K562 (cell line): ENCODE measurements at regions not wholly inside any gene's neighbourhood (a gene's known extent, or its start where the extent isn't known, plus 50 kb on each side); places are given as distances from the start of the nearest gene placed in this dataset.

ENCODE experiments used
- ATAC-seq: fragments of 200-7000 bp; cut with Tn5 transposase; 3 replicates; pipeline ENCODE4 v1.9.1; 2020; ENCODE audit warnings: moderate library complexity
- BruUV-seq: library from RNA; stranded (reverse); fragments of 400-500 nt; replicated peaks from 2 replicates; lab custom pipeline; 2021; lab: Mats Ljungman, UMichigan
- CTCF ChIA-PET: fragments of 300-600 bp; formaldehyde crosslinking; extraction: SDS; loops from one replicate; lab custom pipeline; 2021; ENCODE audit warnings: low intra/inter-chr PET ratio; lab: Yijun Ruan, JAX
- POLR2A ChIA-PET: fragments of 300-600, 350-650 bp; sonication (Branson Sonifier 250); formaldehyde crosslinking; extraction: SDS; loops from one replicate; lab custom pipeline; 2021; ENCODE audit warnings: antibody characterized with exemption, inconsistent platforms; lab: Yijun Ruan, JAX
- DNase-seq, 4 experiments: peaks; one replicate each; pipeline versions ENCODE4 v3.0.0 to v3.0.0-alpha.2; 2011 to 2018; ENCODE audit warnings: low spot score in 3 of 4, mixed read lengths in 3 of 4; ENCODE audit errors: extremely low read depth in 1 of 4
- FAIRE-seq: peaks from 2 replicates; lab custom pipeline; 2011; peaks lifted over from hg19 to GRCh38; lab: Jason Lieb, UNC
- H2AFZ ChIP-seq: 2 replicates; pipeline ENCODE4 v1.6.0; 2011; ENCODE audit warnings: low read depth, low read length, control low read depth, inconsistent platforms
- H3K27ac ChIP-seq: fragments of 200-600 bp; 3 replicates; pipeline ENCODE4 v1.8.0; 2011; ENCODE audit warnings: low read depth, mild to moderate bottlenecking, control low read depth, inconsistent platforms, low read length, moderate library complexity, mixed read lengths; ENCODE audit errors: extremely low read depth
- H3K27me3 ChIP-seq, 2 experiments: fragments of 300-600 bp in 1 of 2; 2 replicates in 1 of 2; 3 replicates in 1 of 2; pipeline versions ENCODE4 v1.6.0 to v1.8.0; 2011; ENCODE audit warnings: inconsistent platforms in 2 of 2, low read length in 2 of 2, mild to moderate bottlenecking in 1 of 2, mixed read lengths in 1 of 2, moderate library complexity in 1 of 2; ENCODE audit not compliant: control insufficient read depth in 2 of 2, insufficient read depth in 2 of 2
- H3K36me3 ChIP-seq: fragments of 300-600 bp; 3 replicates; pipeline ENCODE4 v1.8.0; 2011; ENCODE audit warnings: mild to moderate bottlenecking, low read length, inconsistent platforms; ENCODE audit not compliant: control insufficient read depth, insufficient read depth
- H3K4me1 ChIP-seq, 2 experiments: fragments of 200-600 bp in 1 of 2; replicated peaks in 1 of 2; 2 replicates in 1 of 2; 3 replicates in 1 of 2; pipeline versions ENCODE4 v1.5.1 to v1.8.0; 2011; ENCODE audit warnings: inconsistent platforms in 2 of 2, low read length in 2 of 2, mild to moderate bottlenecking in 1 of 2, mixed read lengths in 1 of 2, moderate library complexity in 1 of 2; ENCODE audit not compliant: control insufficient read depth in 2 of 2, insufficient read depth in 2 of 2
- H3K4me2 ChIP-seq: 2 replicates; pipeline ENCODE4 v1.6.1; 2011; ENCODE audit warnings: low read length, control low read depth, inconsistent platforms, mixed read lengths; ENCODE audit not compliant: insufficient read depth
- H3K4me3 ChIP-seq: fragments of 200-600 bp; sonication (generic), shearing (Covaris generic); 2 replicates; pipeline ENCODE4 v1.5.1; 2016; ENCODE audit warnings: control low read depth, inconsistent platforms
- H3K79me2 ChIP-seq: fragments of 200-600 bp; 3 replicates; pipeline ENCODE4 v1.8.0; 2011; ENCODE audit warnings: low read length, inconsistent platforms; ENCODE audit not compliant: control insufficient read depth, insufficient read depth
- H3K9ac ChIP-seq, 2 experiments: 2 replicates each; pipeline versions ENCODE4 v1.6.0 to v1.6.1; 2011; ENCODE audit warnings: low read depth in 2 of 2, low read length in 2 of 2, control low read depth in 1 of 2, inconsistent platforms in 1 of 2, mild to moderate bottlenecking in 1 of 2, mixed read lengths in 1 of 2; ENCODE audit not compliant: insufficient read depth in 1 of 2
- H3K9me1 ChIP-seq: one replicate; pipeline ENCODE4 v1.6.0; 2011; ENCODE audit warnings: inconsistent platforms, mild to moderate bottlenecking, low read length, moderate library complexity; ENCODE audit not compliant: control insufficient read depth, insufficient read depth
- H3K9me3 ChIP-seq: replicated peaks from 2 replicates; pipeline ENCODE4 v1.5.1; 2011; ENCODE audit warnings: low read depth, low read length, inconsistent platforms; ENCODE audit not compliant: control insufficient read depth, insufficient read depth
- H4K20me1 ChIP-seq: replicated peaks from 2 replicates; pipeline ENCODE4 v1.6.1; 2011; ENCODE audit warnings: low read length, inconsistent platforms, mixed read lengths; ENCODE audit not compliant: control insufficient read depth, insufficient read depth
- CAMTA2 ChIP-seq: fragments of 250-450 bp; sonication (Bioruptor Pico); conservative IDR thresholded peaks from 2 replicates; pipeline ENCODE4 v1.5.1; 2022
- CREM ChIP-seq: IDR thresholded peaks from 2 replicates; pipeline ENCODE4 v1.6.1; 2014; ENCODE audit warnings: antibody characterized with exemption, low read depth
- DEAF1 ChIP-seq: fragments of 450-650 bp; formaldehyde crosslinking; IDR thresholded peaks from 2 replicates; pipeline ENCODE4 v1.4.0; 2020; ENCODE audit warnings: mild to moderate bottlenecking, moderate library complexity
- DMBX1 ChIP-seq: fragments of 250-450 bp; sonication (Bioruptor Pico); IDR thresholded peaks from 2 replicates; pipeline ENCODE4 v1.8.0; 2022; ENCODE audit warnings: inconsistent platforms, mild to moderate bottlenecking, moderate library complexity, borderline replicate concordance
- FOSL1 ChIP-seq: fragments of 200-800 bp; sonication (Bioruptor generic); conservative IDR thresholded peaks from 2 replicates; pipeline ENCODE4 v1.6.1; 2016; ENCODE audit warnings: missing genetic modification characterization, missing compliant biosample characterization
- FOXP1 ChIP-seq: sonication (generic); formaldehyde crosslinking; IDR thresholded peaks from 2 replicates; pipeline ENCODE4 v1.8.0; 2022; ENCODE audit warnings: mild to moderate bottlenecking, missing genetic modification reagents
- GTF2A2 ChIP-seq: IDR thresholded peaks from 2 replicates; pipeline ENCODE4 v1.6.1; 2016; ENCODE audit warnings: mild to moderate bottlenecking, missing genetic modification characterization, missing compliant biosample characterization
- HNRNPH1 ChIP-seq: fragments of 200-400 bp; formaldehyde crosslinking; optimal IDR thresholded peaks from 2 replicates; pipeline ENCODE3; 2017; ENCODE audit warnings: low read depth, mild to moderate bottlenecking, low read length, moderate library complexity
- NCOA6 ChIP-seq: fragments of 450-650 bp; IDR thresholded peaks from 2 replicates; pipeline ENCODE4 v1.6.1; 2017; ENCODE audit warnings: mild to moderate bottlenecking
- NR3C1 ChIP-seq: sonication (generic); formaldehyde crosslinking; IDR thresholded peaks from 2 replicates; pipeline ENCODE4 v1.8.1; 2022; ENCODE audit warnings: missing genetic modification reagents
- POLR3G ChIP-seq: IDR thresholded peaks from 2 replicates; pipeline ENCODE4 v1.6.1; 2011; ENCODE audit not compliant: insufficient read length, insufficient replicate concordance; ENCODE audit errors: extremely low read depth
- SNIP1 ChIP-seq: fragments of 450-650 bp; IDR thresholded peaks from 2 replicates; pipeline ENCODE4 v1.7.1; 2017; ENCODE audit warnings: low read depth, mild to moderate bottlenecking
- ZNF224 ChIP-seq: sonication (generic); formaldehyde crosslinking; IDR thresholded peaks from 2 replicates; pipeline ENCODE4 v1.8.0; 2022; ENCODE audit warnings: mild to moderate bottlenecking, missing genetic modification reagents
- WGBS: fragments of 100-300 bp; shearing (Covaris generic); methylation state at CpG from one replicate; pipeline ENCODE4 v1.1.6; 2016; ENCODE audit warnings: low coverage, mixed read lengths; ENCODE audit not compliant: insufficient coverage; ENCODE audit errors: missing lambda C conversion rate; 5-methylcytosine and 5-hydroxymethylcytosine counted together
- in situ Hi-C: fragments of 300-500 bp; cut with MboI; formaldehyde crosslinking; loops from 4 replicates; pipeline ENCODE4 v1.15.0; 2018; ENCODE audit warnings: inconsistent platforms, mixed read lengths
- intact Hi-C: fragments of 100-400 bp; cut with micrococcal nuclease; formaldehyde crosslinking; loops from 2 replicates; pipeline ENCODE4 v1.14.2; 2022
- TF ChIP-seq, protein P1 (sequence below): sonication (generic); formaldehyde crosslinking; IDR thresholded peaks from 2 replicates; pipeline ENCODE4 v1.8.0; 2022; ENCODE audit warnings: mild to moderate bottlenecking, missing genetic modification reagents
- TF ChIP-seq, protein P2 (sequence below): sonication (generic); formaldehyde crosslinking; IDR thresholded peaks from 2 replicates; pipeline ENCODE4 v1.8.0; 2022; ENCODE audit warnings: missing genetic modification reagents, mild to moderate bottlenecking, moderate library complexity, borderline replicate concordance
- TF ChIP-seq, protein P3 (sequence below): fragments of 150-350 bp; conservative IDR thresholded peaks from 2 replicates; pipeline ENCODE4 v1.6.1; 2014; ENCODE audit warnings: low read length

GRCh38 chr5:25095261-25095660 lies 450.5 kb upstream of the CDH10 start (continued):
- TF ChIP-seq, protein P1, sequence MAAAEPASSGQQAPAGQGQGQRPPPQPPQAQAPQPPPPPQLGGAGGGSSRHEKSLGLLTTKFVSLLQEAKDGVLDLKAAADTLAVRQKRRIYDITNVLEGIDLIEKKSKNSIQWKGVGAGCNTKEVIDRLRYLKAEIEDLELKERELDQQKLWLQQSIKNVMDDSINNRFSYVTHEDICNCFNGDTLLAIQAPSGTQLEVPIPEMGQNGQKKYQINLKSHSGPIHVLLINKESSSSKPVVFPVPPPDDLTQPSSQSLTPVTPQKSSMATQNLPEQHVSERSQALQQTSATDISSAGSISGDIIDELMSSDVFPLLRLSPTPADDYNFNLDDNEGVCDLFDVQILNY (CRISPR knock-in tag) = no peak
- TF ChIP-seq GTF2A2 (tag) = no peak

DNA sequence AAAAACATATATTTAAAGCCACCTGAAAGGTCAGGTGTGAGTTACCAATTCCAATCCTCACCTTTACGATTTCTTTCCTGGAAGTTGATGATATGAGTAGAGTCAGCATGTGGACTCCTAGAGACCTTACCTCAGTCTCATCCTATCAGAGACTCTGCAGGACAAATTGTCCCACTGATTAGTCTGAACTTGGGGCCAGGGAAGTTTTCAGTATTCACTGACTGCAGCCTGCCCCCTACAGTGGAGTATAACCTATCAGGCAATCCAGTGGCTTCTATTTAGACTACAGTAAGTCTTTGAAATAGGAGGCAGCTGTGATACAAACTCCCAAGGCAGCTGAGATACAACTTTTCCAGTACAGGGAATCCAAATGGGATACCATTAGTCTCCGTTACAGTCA lies 449.4 kb upstream of the CDH10 start:
- Histone ChIP-seq H3K9me1 (no peaks in the 10 kb centered on the region), H3K9me3 (no peaks in the 10 kb centered on the region), H3K4me1 (no peaks in the 10 kb centered on the region), H3K27ac (no peak overlapping the region)
- intact Hi-C loops = no loop called here
- TF ChIP-seq SNIP1 = no peak
- no peak for TF ChIP-seq CAMTA2 (CRISPR knock-in tag)
- no peak for TF ChIP-seq DMBX1 (CRISPR knock-in tag)
- TF ChIP-seq, protein P2, sequence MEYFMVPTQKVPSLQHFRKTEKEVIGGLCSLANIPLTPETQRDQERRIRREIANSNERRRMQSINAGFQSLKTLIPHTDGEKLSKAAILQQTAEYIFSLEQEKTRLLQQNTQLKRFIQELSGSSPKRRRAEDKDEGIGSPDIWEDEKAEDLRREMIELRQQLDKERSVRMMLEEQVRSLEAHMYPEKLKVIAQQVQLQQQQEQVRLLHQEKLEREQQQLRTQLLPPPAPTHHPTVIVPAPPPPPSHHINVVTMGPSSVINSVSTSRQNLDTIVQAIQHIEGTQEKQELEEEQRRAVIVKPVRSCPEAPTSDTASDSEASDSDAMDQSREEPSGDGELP (CRISPR knock-in tag) = no peak
- TF ChIP-seq POLR3G = no peak
- TF ChIP-seq HNRNPH1 = no peak
- TF ChIP-seq FOSL1 (tag) = no peak
- TF ChIP-seq NR3C1 (CRISPR knock-in tag) = no peak
- no peak for TF ChIP-seq FOXP1 (CRISPR knock-in tag)
- no peak for TF ChIP-seq ZNF224
- no peak for TF ChIP-seq DEAF1 (CRISPR knock-in tag)
- TF ChIP-seq CREM = no peak
- TF ChIP-seq NCOA6 = no peak
- TF ChIP-seq, protein P3, sequence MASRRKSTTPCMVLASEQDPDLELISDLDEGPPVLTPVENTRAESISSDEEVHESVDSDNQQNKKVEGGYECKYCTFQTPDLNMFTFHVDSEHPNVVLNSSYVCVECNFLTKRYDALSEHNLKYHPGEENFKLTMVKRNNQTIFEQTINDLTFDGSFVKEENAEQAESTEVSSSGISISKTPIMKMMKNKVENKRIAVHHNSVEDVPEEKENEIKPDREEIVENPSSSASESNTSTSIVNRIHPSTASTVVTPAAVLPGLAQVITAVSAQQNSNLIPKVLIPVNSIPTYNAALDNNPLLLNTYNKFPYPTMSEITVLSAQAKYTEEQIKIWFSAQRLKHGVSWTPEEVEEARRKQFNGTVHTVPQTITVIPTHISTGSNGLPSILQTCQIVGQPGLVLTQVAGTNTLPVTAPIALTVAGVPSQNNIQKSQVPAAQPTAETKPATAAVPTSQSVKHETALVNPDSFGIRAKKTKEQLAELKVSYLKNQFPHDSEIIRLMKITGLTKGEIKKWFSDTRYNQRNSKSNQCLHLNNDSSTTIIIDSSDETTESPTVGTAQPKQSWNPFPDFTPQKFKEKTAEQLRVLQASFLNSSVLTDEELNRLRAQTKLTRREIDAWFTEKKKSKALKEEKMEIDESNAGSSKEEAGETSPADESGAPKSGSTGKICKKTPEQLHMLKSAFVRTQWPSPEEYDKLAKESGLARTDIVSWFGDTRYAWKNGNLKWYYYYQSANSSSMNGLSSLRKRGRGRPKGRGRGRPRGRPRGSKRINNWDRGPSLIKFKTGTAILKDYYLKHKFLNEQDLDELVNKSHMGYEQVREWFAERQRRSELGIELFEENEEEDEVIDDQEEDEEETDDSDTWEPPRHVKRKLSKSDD = no peak
- TF ChIP-seq, all 486 proteins: peak for 0
- H3K4me2 ChIP-seq = no peak overlapping the region
- H4K20me1 ChIP-seq = no peaks in the 10 kb centered on the region
- DNase-seq = no peak
- ATAC-seq = no peak
- H3K9ac ChIP-seq = no peak overlapping the region
- POLR2A ChIA-PET = no interaction called here
- CTCF ChIA-PET = no interaction called here
- H3K27me3 ChIP-seq = no peaks in the 10 kb centered on the region
- in situ Hi-C loops = no loop called here
- no peak for FAIRE-seq
- no peaks in the 10 kb centered on the region for H3K36me3 ChIP-seq
- 0% methylated on average over 2 of the region's 2 CpGs for WGBS
- no peak overlapping the region for H3K4me3 ChIP-seq
- H2AFZ ChIP-seq = no peak overlapping the region
- no peaks in the 10 kb centered on the region for H3K79me2 ChIP-seq
- no TSS peak for BruUV-seq
